HCT116 (cell line): ENCODE measurements at regions not wholly inside any gene's neighbourhood (a gene's known extent, or its start where the extent isn't known, plus 50 kb on each side); places are given as distances from the start of the nearest gene placed in this dataset.

ENCODE experiments used
- ATAC-seq: fragments of 200-7000 bp; cut with Tn5 transposase; 2 replicates; pipeline ENCODE4 v1.9.1; 2020; ENCODE audit warnings: mild to moderate bottlenecking, moderate library complexity
- BruUV-seq: library from RNA; stranded (reverse); fragments of 400-500 nt; replicated peaks from 2 replicates; lab custom pipeline; 2021; lab: Mats Ljungman, UMichigan
- CTCF ChIA-PET: fragments of 300-600 bp; sonication (Branson Sonifier 250); formaldehyde crosslinking; loops from one replicate; lab custom pipeline; 2021; ENCODE audit warnings: antibody characterized with exemption; lab: Charles Lee
- POLR2A ChIA-PET: fragments of 300-600, 350-600 bp; sonication (Branson Sonifier 250); formaldehyde crosslinking; loops from one replicate; lab custom pipeline; 2021; ENCODE audit warnings: antibody characterized with exemption; lab: Charles Lee
- RAD21 ChIA-PET, 2 experiments: fragments of 300-600 bp; sonication (Branson Sonifier 250); formaldehyde crosslinking; loops; one replicate each; lab custom pipeline; 2023; ENCODE audit warnings: low total read pairs in 2 of 2; ENCODE audit not compliant: uncharacterized antibody in 2 of 2, unreplicated experiment in 2 of 2, low non-redundant PET in 1 of 2; lab: Charles Lee
- DNase-seq: peaks from one replicate; pipeline ENCODE4 v3.0.0-alpha.2; 2010; ENCODE audit warnings: low read depth, low spot score
- H2AFZ ChIP-seq: fragments of 200-600 bp; shearing (Covaris generic), sonication (generic); 2 replicates; pipeline ENCODE4 v1.6.1; 2017; ENCODE audit warnings: low read depth, mixed run types, mixed read lengths, antibody characterized with exemption, low read length; ENCODE audit not compliant: poor library complexity, severe bottlenecking
- H3K27ac ChIP-seq: 2 replicates; pipeline ENCODE4 v1.5.1; 2012; ENCODE audit warnings: low read depth, low read length
- H3K27me3 ChIP-seq: fragments of 200-600 bp; sonication (generic); 2 replicates; pipeline ENCODE4 v1.6.1; 2016; ENCODE audit warnings: mixed run types, low read length, mixed read lengths; ENCODE audit not compliant: insufficient read depth
- H3K36me3 ChIP-seq, 2 experiments: fragments of 200-500 bp in 1 of 2; fragments of 200-600 bp in 1 of 2; sonication (Bioruptor generic) in 1 of 2; sonication (generic) in 1 of 2; 2 replicates each; pipeline versions ENCODE4 v1.5.1 to v1.6.1; 2014 to 2016; ENCODE audit warnings: low read length in 2 of 2, inconsistent platforms in 1 of 2, mixed read lengths in 1 of 2, mixed run types in 1 of 2; ENCODE audit not compliant: insufficient read depth in 2 of 2, control insufficient read depth in 1 of 2
- H3K4me1 ChIP-seq, 2 experiments: fragments of 200-600 bp in 1 of 2; sonication (generic) in 1 of 2; 2 replicates each; pipeline versions ENCODE4 v1.5.1 to v1.6.1; 2012 to 2017; ENCODE audit warnings: low read length in 2 of 2, inconsistent platforms in 1 of 2, mild to moderate bottlenecking in 1 of 2, mixed read lengths in 1 of 2, mixed run types in 1 of 2, moderate library complexity in 1 of 2; ENCODE audit not compliant: insufficient read depth in 2 of 2, control insufficient read depth in 1 of 2
- H3K4me2 ChIP-seq: fragments of 200-600 bp; sonication (generic); 2 replicates; pipeline ENCODE4 v1.6.1; 2017; ENCODE audit warnings: mixed run types, low read length, mixed read lengths
- H3K4me3 ChIP-seq, 2 experiments: fragments of 200-600 bp in 1 of 2; sonication (generic) in 1 of 2; replicated peaks in 1 of 2; 2 replicates each; pipeline ENCODE4 v1.5.1; 2011 to 2016; ENCODE audit warnings: low read length in 2 of 2, control low read depth in 1 of 2, low read depth in 1 of 2, mild to moderate bottlenecking in 1 of 2, mixed read lengths in 1 of 2, mixed run types in 1 of 2
- H3K79me2 ChIP-seq: fragments of 200-600 bp; sonication (generic); 2 replicates; pipeline ENCODE4 v1.6.1; 2017; ENCODE audit warnings: mild to moderate bottlenecking, mixed run types, low read length, moderate library complexity, mixed read lengths; ENCODE audit not compliant: insufficient read depth
- H3K9ac ChIP-seq: fragments of 200-600 bp; sonication (generic); 2 replicates; pipeline ENCODE4 v1.6.1; 2016; ENCODE audit warnings: low read length, mixed read lengths
- H3K9me2 ChIP-seq: fragments of 200-600 bp; sonication (generic), shearing (Covaris generic); 2 replicates; pipeline ENCODE4 v1.6.1; 2017; ENCODE audit warnings: mixed run types, mild to moderate bottlenecking, moderate library complexity; ENCODE audit not compliant: insufficient read depth
- H3K9me3 ChIP-seq, 2 experiments: fragments of 200-500 bp in 1 of 2; fragments of 200-600 bp in 1 of 2; sonication (Bioruptor generic) in 1 of 2; sonication (generic) in 1 of 2; 2 replicates each; pipeline ENCODE4 v1.6.1; 2014 to 2017; ENCODE audit warnings: low read length in 2 of 2, mixed read lengths in 2 of 2, inconsistent platforms in 1 of 2, low read depth in 1 of 2, mild to moderate bottlenecking in 1 of 2, mixed run types in 1 of 2, moderate library complexity in 1 of 2; ENCODE audit not compliant: control insufficient read depth in 1 of 2, insufficient read depth in 1 of 2
- H4K20me1 ChIP-seq: fragments of 200-600 bp; sonication (generic), shearing (Covaris generic); 2 replicates; pipeline ENCODE4 v1.6.1; 2017; ENCODE audit warnings: mixed run types, mild to moderate bottlenecking, moderate library complexity; ENCODE audit not compliant: insufficient read depth
- EZH2phosphoT487 ChIP-seq: fragments of 200-600 bp; IDR thresholded peaks from 2 replicates; pipeline ENCODE4 v1.6.1; 2018; ENCODE audit warnings: antibody characterized with exemption, borderline replicate concordance
- POLR2A ChIP-seq: IDR thresholded peaks from 2 replicates; pipeline ENCODE4 v1.7.0; 2011; ENCODE audit warnings: borderline replicate concordance; ENCODE audit not compliant: insufficient read depth, insufficient read length; ENCODE audit errors: extremely low read depth
- POLR2AphosphoS5 ChIP-seq: IDR thresholded peaks from 2 replicates; pipeline ENCODE4 v1.6.1; 2011; ENCODE audit warnings: mild to moderate bottlenecking, low read depth, low read length, moderate library complexity
- RAD21 ChIP-seq: IDR thresholded peaks from 2 replicates; pipeline ENCODE4 v1.6.1; 2012; ENCODE audit warnings: low read depth, mild to moderate bottlenecking
- REST ChIP-seq: IDR thresholded peaks from 2 replicates; pipeline ENCODE4 v1.6.1; 2012; ENCODE audit warnings: low read depth
- SRF ChIP-seq: IDR thresholded peaks from 2 replicates; pipeline ENCODE4 v1.6.1; 2012; ENCODE audit warnings: low read depth
- intact Hi-C: fragments of 100-400 bp; cut with micrococcal nuclease; formaldehyde crosslinking; loops from 2 replicates; pipeline ENCODE4 v1.10.0; 2022

- no TSS peak for BruUV-seq
- POLR2A ChIA-PET, result no interaction called here
- peaks cover 9 to 10% of the 10 kb centered on the region in 2 experiments; a peak in 1 of 4 replicates for H3K9me3 ChIP-seq
These were observed 697.1 kb upstream of the ARPP21 start for GRCh38 chr3:34942256-34942655.

More at GRCh38 chr3:34942256-34942655, 697.1 kb upstream of the ARPP21 start:
- Histone ChIP-seq H3K36me3 (no peaks in the 10 kb centered on the region), H3K4me3 (no peak overlapping the region), H3K9ac (no peak overlapping the region), H3K27me3 (no peaks in the 10 kb centered on the region), H4K20me1 (no peaks in the 10 kb centered on the region), H3K79me2 (no peaks in the 10 kb centered on the region), H3K9me2 (no peaks in the 10 kb centered on the region), H3K4me1 (no peaks in the 10 kb centered on the region), H3K4me2 (no peak overlapping the region), H3K27ac (no peak overlapping the region)
- DNase-seq, result no peak
- intact Hi-C loops, result no loop called here
- no peak for ATAC-seq
- ChIA-PET RAD21 (no interaction called here), CTCF (no interaction called here)
- no peak for TF ChIP-seq REST
- TF ChIP-seq EZH2phosphoT487, result no peak
- no peak for TF ChIP-seq SRF
- TF ChIP-seq POLR2A, result no peak
- no peak for TF ChIP-seq RAD21
- TF ChIP-seq POLR2AphosphoS5, result no peak
- TF ChIP-seq, all 23 proteins: peak for 0
- no peak overlapping the region for H2AFZ ChIP-seq
